NCI-H460 (cell line): ENCODE measurements at regions not wholly inside any gene's neighbourhood (a gene's known extent, or its start where the extent isn't known, plus 50 kb on each side); places are given as distances from the start of the nearest gene placed in this dataset.
"Not testable (repeated sequence)": the region's sequence is repeated elsewhere in the genome, so short reads cannot be mapped to it uniquely, and the experiment has no call there.

Experiments used
- DNase-seq: peaks from one replicate; pipeline ENCODE4 v3.0.0-alpha.2; 2016; ENCODE audit warnings: low read depth; ENCODE audit errors: extremely low read depth

- no peak for DNase-seq
These were observed 1258.1 kb upstream of the TMEM132C start for GRCh38 chr12:127008755-127009403.

DNA sequence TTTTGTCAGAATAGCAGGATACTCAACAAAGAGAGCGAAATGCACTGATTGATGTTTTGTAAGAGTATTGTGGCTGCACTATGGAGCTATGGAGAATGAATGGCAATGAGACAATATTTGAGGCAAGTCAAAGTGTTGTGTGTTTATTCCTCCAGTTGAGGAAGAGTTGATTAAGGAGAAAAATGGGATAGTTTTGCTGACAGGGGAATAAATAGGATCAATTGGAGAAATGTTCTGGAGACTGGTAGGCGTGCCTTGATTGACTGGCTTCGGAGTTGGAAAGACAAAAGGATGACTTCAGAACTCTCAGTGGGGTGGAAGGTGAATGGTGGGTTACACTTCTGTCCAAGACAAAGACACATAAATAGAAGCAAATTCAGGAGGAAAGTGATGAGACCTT, 1254.9 kb upstream of the TMEM132C start:
- DNase-seq: no peak

- no peak for DNase-seq
These were observed 1253.8 kb upstream of the TMEM132C start for GRCh38 chr12:127013197-127013596.

DNA sequence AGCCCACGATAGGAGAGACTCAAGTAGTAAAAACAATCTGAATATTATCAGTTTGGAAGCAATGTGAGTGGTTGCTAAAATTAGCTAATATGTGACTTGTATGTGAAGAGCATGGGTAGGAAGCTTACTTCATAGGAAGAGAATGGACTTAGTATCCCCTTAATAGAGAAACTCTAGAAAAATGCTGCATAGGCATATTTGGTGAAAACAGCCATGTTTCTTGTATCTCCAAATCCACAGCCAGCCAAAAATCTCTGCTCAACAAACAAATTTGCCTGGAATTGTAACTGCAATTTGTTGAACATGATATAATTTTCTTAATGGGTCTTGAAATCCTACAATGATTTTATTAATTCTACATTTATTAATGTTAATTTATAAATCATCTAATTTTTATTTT, 1252.9 kb upstream of the TMEM132C start:
- DNase-seq: no peak

DNA sequence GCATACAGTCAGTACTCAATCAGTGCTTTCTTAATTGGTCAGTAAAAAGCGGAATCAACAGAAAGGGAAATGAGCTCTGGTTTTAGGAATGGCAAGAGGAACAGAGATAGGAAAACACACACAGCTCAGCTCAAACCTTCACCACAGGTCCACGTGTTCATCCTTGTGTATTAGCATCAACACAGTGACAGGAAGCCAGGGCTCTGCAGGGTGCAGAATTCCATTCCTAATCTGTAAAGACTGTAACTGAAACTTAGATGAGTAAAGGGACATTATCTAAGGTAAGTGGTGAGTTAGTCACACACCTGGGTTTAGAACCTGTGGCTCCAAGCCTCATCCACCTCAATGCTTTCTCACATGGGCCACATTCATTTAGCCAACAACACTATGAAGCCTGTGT, 1242.2 kb upstream of the TMEM132C start:
- no peak for DNase-seq

GRCh38 chr12:127025545-127025944, 1241.4 kb upstream of the TMEM132C start:
- no peak for DNase-seq

DNA sequence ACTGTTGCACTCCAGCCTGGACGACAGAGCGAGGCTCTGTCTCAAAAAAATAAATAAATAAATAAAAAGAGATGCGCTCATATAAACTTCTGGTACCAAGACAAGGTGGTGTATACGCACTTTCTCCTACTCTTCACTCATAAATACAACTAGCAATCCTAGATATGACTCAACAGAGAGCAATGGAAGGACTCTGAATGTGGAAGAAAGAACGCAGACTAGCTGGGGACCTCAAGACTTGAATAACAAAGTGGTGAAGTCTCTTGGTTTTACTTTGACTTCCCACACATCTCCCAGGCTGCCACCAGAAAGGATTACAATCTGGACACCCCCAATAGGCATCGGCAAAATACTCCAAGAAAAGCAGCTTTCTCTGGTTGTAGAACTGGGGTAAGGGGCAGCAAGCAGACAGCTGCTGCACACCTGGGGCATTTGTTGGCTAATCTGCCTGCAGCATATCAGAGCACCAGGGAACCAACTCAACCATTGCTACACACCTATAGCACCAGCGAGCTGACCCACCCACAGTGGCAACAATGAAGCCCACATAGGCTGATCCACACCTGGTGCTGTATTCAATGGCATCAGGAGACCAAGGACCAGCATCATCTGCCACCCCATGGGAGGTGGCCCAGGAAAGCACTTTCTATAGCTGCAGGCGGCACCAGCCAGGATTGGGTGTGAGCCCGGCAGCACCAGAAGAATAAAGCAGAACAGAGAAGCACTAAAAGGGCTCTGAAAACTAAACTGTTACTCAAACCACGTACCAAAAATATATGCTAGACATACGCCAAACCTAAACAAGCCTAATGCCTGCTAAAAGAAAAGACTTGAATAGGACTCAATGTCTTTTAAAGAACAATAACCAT, 1231.7 kb upstream of the TMEM132C start:
- no peak for DNase-seq

GRCh38 chr12:127038152-127038551, 1228.8 kb upstream of the TMEM132C start:
- no peak for DNase-seq

GRCh38 chr12:127038761-127039160, 1228.2 kb upstream of the TMEM132C start:
- DNase-seq: no peak

- no peak for DNase-seq
These were observed 1224.9 kb upstream of the TMEM132C start for GRCh38 chr12:127041985-127042625.

DNA sequence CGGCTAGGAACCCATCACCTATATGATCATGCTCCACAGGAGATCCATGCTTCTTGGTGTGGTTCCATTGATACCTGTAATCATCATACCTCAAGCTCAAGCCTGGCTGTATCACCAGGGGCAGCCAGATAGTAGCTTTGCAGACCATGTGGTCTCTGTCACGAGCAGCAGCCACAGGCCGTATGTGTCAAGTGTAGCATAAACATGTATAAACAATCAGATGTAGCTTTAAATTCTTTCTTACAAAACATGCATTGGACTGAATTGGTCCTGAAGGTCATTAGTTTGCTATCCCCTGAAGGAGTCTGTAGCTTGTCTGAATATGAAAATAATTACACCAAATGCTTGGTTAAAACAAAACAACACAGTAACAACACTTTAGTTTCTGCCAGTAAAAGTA, 1223.2 kb upstream of the TMEM132C start:
- no peak for DNase-seq

DNA sequence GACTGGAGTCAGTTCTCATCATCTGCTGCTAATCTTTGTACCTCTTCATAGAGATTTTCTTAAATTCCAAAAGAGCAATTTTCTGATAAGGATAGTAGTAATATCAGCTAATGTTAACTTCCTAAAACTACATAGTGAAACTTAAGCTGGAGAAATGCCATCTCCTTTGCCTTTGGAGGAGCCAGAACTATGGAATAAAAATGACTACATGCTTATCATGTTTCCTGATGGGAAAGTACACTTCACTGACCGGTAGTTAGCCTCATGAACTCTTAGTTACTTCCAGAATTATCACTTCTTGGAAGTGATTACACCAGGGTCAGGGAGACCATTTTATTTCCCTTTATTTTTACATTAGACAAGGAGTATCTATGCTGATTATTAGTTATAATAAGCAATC, 1222.1 kb upstream of the TMEM132C start:
- no peak for DNase-seq

DNA sequence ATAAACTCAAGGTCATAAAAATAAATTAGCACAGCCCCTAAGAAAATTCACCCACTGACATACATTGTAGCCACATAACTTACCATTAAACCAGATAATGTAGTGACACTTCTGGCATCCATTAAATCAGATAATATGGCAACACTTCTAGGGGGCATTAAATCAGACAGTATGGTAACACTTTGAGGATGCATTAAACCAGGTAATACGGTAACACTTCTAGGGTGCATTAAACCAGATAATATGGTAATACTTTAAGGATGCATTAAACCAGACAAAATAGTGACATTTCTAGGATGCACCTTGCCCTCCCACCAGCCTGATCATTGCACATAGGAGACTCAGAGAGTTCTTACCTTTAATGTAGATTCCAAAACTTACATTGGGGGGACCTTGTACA, 1220.5 kb upstream of the TMEM132C start:
- DNase-seq: no peak

- DNase-seq: no peak
These were observed 1218.9 kb upstream of the TMEM132C start for GRCh38 chr12:127048057-127048456.

DNA sequence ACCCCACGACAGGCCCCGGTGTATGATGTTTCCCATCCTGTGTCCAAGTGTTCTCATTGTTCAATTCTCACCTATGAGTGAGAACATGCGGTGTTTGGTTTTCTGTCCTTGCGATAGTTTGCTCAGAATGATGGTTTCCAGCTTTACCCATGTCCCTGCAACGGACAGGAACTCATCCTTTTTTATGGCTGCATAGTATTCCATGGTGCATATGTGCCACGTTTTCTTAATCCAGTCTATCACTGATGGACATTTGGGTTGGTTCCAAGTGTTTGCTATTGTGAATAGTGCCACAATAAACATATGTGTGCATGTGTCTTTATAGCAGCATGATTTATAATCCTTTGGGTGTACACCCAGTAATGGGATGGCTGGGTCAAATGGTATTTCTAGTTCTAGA, 1218.4 kb upstream of the TMEM132C start:
- not testable (repeated sequence) for DNase-seq

DNA sequence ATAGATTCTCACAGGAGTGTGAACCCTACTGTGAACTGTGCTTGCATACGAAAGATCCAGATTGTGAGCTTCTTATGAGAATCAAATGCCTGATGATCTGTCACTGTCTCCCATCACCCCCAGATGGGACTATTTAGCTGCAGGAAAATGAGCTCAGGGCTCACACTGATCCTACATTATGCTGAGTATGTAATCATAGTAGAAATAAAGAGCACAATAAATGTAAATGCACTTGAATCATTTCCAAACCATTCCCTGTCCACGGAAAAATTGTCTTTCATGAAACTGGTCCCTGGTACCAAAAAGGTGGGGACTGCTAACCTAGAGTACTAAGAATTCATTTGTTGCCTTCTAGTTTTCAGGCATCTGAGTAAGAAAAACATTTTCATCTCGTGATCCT, 1215.8 kb upstream of the TMEM132C start:
- DNase-seq: no peak

GRCh38 chr12:127052511-127053232, 1214.3 kb upstream of the TMEM132C start:
- no peak for DNase-seq

DNA sequence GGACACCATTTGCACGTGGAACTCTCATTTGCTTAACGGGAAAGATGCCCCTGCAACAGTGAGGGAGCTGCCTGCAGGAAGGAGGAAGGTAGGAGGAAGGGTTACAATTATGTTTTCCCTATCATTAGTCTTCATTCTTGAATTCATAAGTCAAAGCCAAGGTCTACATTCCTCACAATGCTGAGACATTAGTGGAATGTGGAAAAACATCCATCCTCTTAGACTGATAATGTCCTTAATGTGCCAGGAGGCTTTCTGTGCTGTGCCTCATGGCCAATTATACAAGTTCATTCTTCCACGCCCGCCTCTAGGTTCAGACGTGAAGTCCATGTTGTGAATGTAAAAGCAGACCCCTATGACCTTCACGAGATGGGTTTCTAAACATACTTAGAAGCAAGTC, 1212.4 kb upstream of the TMEM132C start:
- peak; percentile 33 for DNase-seq

GRCh38 chr12:127060310-127060847, 1206.6 kb upstream of the TMEM132C start:
- DNase-seq: no peak

DNA sequence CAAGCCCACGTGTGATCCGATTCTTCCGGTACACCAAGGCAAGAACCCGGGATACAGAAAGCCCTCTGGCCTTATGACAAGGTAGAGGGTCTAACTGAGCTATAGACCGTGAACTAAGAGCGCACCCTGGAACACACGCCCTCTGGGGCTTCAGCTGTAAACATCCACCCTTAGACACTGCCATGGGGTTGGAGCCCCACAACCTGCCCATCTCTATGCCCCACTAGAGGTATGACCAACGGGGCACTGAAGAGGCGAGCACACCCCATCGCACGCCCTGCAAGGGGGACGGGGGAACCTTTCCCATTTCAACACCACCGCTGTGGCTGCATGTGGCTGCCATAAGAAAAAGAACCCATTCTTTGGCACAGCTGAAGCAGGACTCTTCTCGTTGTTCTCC, 1206.0 kb upstream of the TMEM132C start:
- no peak for DNase-seq
